B cell (primary cell): ENCODE measurements at regions not wholly inside any gene's neighbourhood (a gene's known extent, or its start where the extent isn't known, plus 50 kb on each side); places are given as distances from the start of the nearest gene placed in this dataset.

Experiments used
- ATAC-seq: fragments of 200-7000 bp; cut with Tn5 transposase; one replicate; pipeline ENCODE4 v1.10.0; 2021; ENCODE audit warnings: low read depth, mild to moderate bottlenecking, moderate number of reproducible peaks, moderate library complexity
- CTCF ChIA-PET: fragments of 350-600 bp; sonication (Branson Sonifier 250); formaldehyde crosslinking; loops from one replicate; lab custom pipeline; 2021; ENCODE audit warnings: antibody characterized with exemption, inconsistent platforms; lab: Charles Lee
- POLR2A ChIA-PET: fragments of 350-600 bp; sonication (Branson Sonifier 250); formaldehyde crosslinking; loops from one replicate; lab custom pipeline; 2021; ENCODE audit warnings: antibody characterized with exemption; lab: Charles Lee
- DNase-seq: peaks from one replicate; pipeline ENCODE4 v3.0.0; 2013
- H2AFZ ChIP-seq: 2 replicates; pipeline ENCODE4 v1.6.1; 2012; ENCODE audit warnings: mild to moderate bottlenecking, low read depth, low read length; ENCODE audit not compliant: insufficient read depth, poor library complexity, severe bottlenecking
- H3K27ac ChIP-seq, 2 donors: 1 replicate in 1 of 2; 2 replicates in 1 of 2; pipeline ENCODE4 v1.5.1; 2012 to 2013; ENCODE audit warnings: low read length in 2 of 2, mild to moderate bottlenecking in 2 of 2, moderate library complexity in 1 of 2
- H3K27me3 ChIP-seq, 4 experiments: fragments of 200-600 bp in 1 of 4; sonication (generic) in 1 of 4; replicated peaks in 1 of 4; 1 replicate in 2 of 4; 2 replicates in 2 of 4; pipeline versions ENCODE4 v1.6.1 to v1.7.0; 2013 to 2016; ENCODE audit warnings: low read length in 3 of 4, mild to moderate bottlenecking in 2 of 4, mixed read lengths in 1 of 4, moderate library complexity in 1 of 4; ENCODE audit not compliant: insufficient read depth in 4 of 4, control insufficient read depth in 3 of 4; ENCODE audit errors: control extremely low read depth in 1 of 4
- H3K36me3 ChIP-seq, 2 experiments: replicated peaks in 1 of 2; 1 replicate in 1 of 2; 2 replicates in 1 of 2; pipeline versions ENCODE4 v1.6.1 to v1.7.1; 2013; ENCODE audit warnings: low read length in 1 of 2; ENCODE audit not compliant: insufficient read depth in 2 of 2, control insufficient read depth in 1 of 2; ENCODE audit errors: control extremely low read depth in 1 of 2, extremely low read depth in 1 of 2
- H3K4me1 ChIP-seq, 2 donors: fragments of 200-600 bp in 1 of 2; sonication (generic) in 1 of 2; 1 replicate in 1 of 2; 2 replicates in 1 of 2; pipeline versions ENCODE4 v1.5.1 to v1.6.1; 2013 to 2017; ENCODE audit warnings: low read length in 2 of 2; ENCODE audit not compliant: control insufficient read depth in 2 of 2, insufficient read depth in 2 of 2
- H3K4me2 ChIP-seq: replicated peaks from 2 replicates; pipeline ENCODE3; 2012; ENCODE audit warnings: mild to moderate bottlenecking, low read depth, low read length; ENCODE audit not compliant: poor library complexity, severe bottlenecking
- H3K4me3 ChIP-seq, 5 experiments: fragments of 200-600 bp in 1 of 5; sonication (generic) in 1 of 5; 1 replicate in 3 of 5; 2 replicates in 2 of 5; pipeline versions ENCODE4 v1.5.1 to v1.7.0; 2011 to 2016; ENCODE audit warnings: low read length in 4 of 5, mild to moderate bottlenecking in 4 of 5, low read depth in 2 of 5, control low read depth in 1 of 5, moderate library complexity in 1 of 5; ENCODE audit not compliant: insufficient read depth in 1 of 5; ENCODE audit errors: control extremely low read depth in 1 of 5, extremely low read depth in 1 of 5
- H3K79me2 ChIP-seq: fragments of 200-600 bp; sonication (generic); one replicate; pipeline ENCODE4 v1.6.0; 2016; ENCODE audit warnings: low read length; ENCODE audit not compliant: control insufficient read depth, insufficient read depth
- H3K9ac ChIP-seq: fragments of 200-600 bp; sonication (generic); 2 replicates; pipeline ENCODE4 v1.6.1; 2017; ENCODE audit warnings: mild to moderate bottlenecking, low read length, moderate library complexity
- H3K9me3 ChIP-seq, 3 donors: one replicate each; pipeline versions ENCODE4 v1.6.1 to v1.7.1; 2013; ENCODE audit warnings: low read length in 2 of 3; ENCODE audit not compliant: control insufficient read depth in 2 of 3, insufficient read depth in 1 of 3; ENCODE audit errors: control extremely low read depth in 1 of 3
- H4K20me1 ChIP-seq: 2 replicates; pipeline ENCODE4 v1.6.0; 2012; ENCODE audit warnings: mild to moderate bottlenecking, low read length; ENCODE audit not compliant: insufficient read depth, control insufficient read depth, poor library complexity, severe bottlenecking
- H3K27ac Mint-ChIP-seq: one replicate; pipeline ENCODE4 v1.8.0; 2021; ENCODE audit warnings: mixed read lengths
- H3K27me3 Mint-ChIP-seq: one replicate; pipeline ENCODE4 v1.8.0; 2021; ENCODE audit warnings: mixed read lengths
- H3K4me1 Mint-ChIP-seq: one replicate; pipeline ENCODE4 v1.8.0; 2021; ENCODE audit warnings: mixed read lengths
- H3K4me3 Mint-ChIP-seq: one replicate; pipeline ENCODE4 v1.8.0; 2021; ENCODE audit warnings: mixed read lengths
- H3K9me3 Mint-ChIP-seq: one replicate; pipeline ENCODE4 v1.8.0; 2022; ENCODE audit warnings: mixed read lengths; ENCODE audit not compliant: insufficient read depth
- CTCF ChIP-seq: fragments of 200-600 bp; IDR thresholded peaks from one replicate; pipeline ENCODE4 v1.8.0; 2022; ENCODE audit warnings: antibody characterized with exemption, mild to moderate bottlenecking
- EZH2 ChIP-seq: IDR thresholded peaks from 2 replicates; pipeline ENCODE4 v1.6.1; 2012; ENCODE audit warnings: borderline replicate concordance, low read depth, mild to moderate bottlenecking, moderate library complexity, low read length; ENCODE audit not compliant: insufficient read depth, poor library complexity, severe bottlenecking
- WGBS: methylation state at CpG from one replicate; pipeline ENCODE4 v1.1.5; 2013; ENCODE audit warnings: missing lambda C conversion rate; ENCODE audit not compliant: insufficient coverage; 5-methylcytosine and 5-hydroxymethylcytosine counted together
- intact Hi-C: fragments of 100-400 bp; cut with micrococcal nuclease; formaldehyde crosslinking; loops from one replicate; pipeline ENCODE4 v1.10.0; 2022

DNA sequence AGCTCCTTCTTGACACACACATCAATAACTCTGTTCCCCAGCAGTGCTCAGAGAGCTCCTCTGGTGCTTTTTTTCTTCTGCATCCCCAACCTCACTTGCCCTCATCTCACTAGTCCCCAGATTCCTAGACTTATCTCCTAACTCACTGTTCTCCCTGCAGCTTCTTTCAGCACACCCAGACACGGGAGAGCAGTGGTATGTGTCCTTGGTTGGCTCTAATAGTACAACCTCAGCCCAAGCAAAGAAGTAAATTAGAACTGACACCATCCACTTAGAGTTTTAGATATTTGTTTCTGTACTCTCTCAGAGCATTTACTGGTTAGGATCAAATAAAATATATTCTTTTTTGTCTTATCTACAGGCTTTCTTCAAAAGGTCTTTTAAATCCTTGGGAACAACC is 201.4 kb upstream of the SNX7 start:
- Histone ChIP-seq H3K27ac (no peak overlapping the region), H3K9ac (no peak overlapping the region), H3K9me3 (peaks cover 0 to 3% (median 0%) of the 10 kb centered on the region in 3 donors), H3K4me3 (no peak overlapping the region), H4K20me1 (no peaks in the 10 kb centered on the region), H3K4me1 (no peaks in the 10 kb centered on the region), H3K79me2 (no peaks in the 10 kb centered on the region), H3K36me3 (no peaks in the 10 kb centered on the region), H3K4me2 (no peak overlapping the region), H3K27me3 (no peaks in the 10 kb centered on the region), H2AFZ (no peak overlapping the region)
- CTCF ChIA-PET, result no interaction called here
- TF ChIP-seq EZH2 (no peak), CTCF (no peak)
- no peak overlapping the region for H3K27ac Mint-ChIP-seq
- no peak overlapping the region for H3K4me3 Mint-ChIP-seq
- no peaks in the 10 kb centered on the region for H3K9me3 Mint-ChIP-seq
- intact Hi-C loops, result no loop called here
- WGBS, result no CpG with 5 or more reads among the region's 1 CpG
- H3K4me1 Mint-ChIP-seq, result no peaks in the 10 kb centered on the region
- no peak for DNase-seq
- POLR2A ChIA-PET, result no interaction called here
- no peak for ATAC-seq
- H3K27me3 Mint-ChIP-seq, result no peaks in the 10 kb centered on the region

- H4K20me1 ChIP-seq, result no peaks in the 10 kb centered on the region
- 94% methylated on average over 2 of the region's 2 CpGs for WGBS
- H3K9me3 ChIP-seq, result peaks cover 0 to 3% (median 0%) of the 10 kb centered on the region in 3 donors
- no peaks in the 10 kb centered on the region for H3K27me3 ChIP-seq
- H3K4me3 Mint-ChIP-seq, result no peak overlapping the region
- H3K27ac Mint-ChIP-seq, result no peak overlapping the region
- H2AFZ ChIP-seq, result no peak overlapping the region
- H3K27ac ChIP-seq, result no peak overlapping the region
- no peaks in the 10 kb centered on the region for H3K79me2 ChIP-seq
- no peak for TF ChIP-seq EZH2
- no peak for TF ChIP-seq CTCF
- ChIA-PET POLR2A (no interaction called here), CTCF (no interaction called here)
- no peaks in the 10 kb centered on the region for H3K4me1 Mint-ChIP-seq
- DNase-seq, result no peak
- H3K9me3 Mint-ChIP-seq, result no peaks in the 10 kb centered on the region
- no peak overlapping the region for H3K4me2 ChIP-seq
- no peaks in the 10 kb centered on the region for H3K27me3 Mint-ChIP-seq
- intact Hi-C loops, result no loop called here
- H3K4me1 ChIP-seq, result no peaks in the 10 kb centered on the region
- no peak for ATAC-seq
- H3K36me3 ChIP-seq, result no peaks in the 10 kb centered on the region
- H3K9ac ChIP-seq, result no peak overlapping the region
- no peak overlapping the region for H3K4me3 ChIP-seq
These were observed 202.0 kb upstream of the SNX7 start for GRCh38 chr1:98459486-98459870.
